Medulla oblongata (tissue), 1 donor: ENCODE measurements at regions not wholly inside any gene's neighbourhood (a gene's known extent, or its start where the extent isn't known, plus 50 kb on each side); places are given as distances from the start of the nearest gene placed in this dataset.

Source experiments
- DNase-seq: peaks from one replicate; pipeline ENCODE4 v3.0.0-alpha.2; 2015; ENCODE audit errors: extremely low spot score

- DNase-seq: no peak
Measured at GRCh38 chr1:218525451-218526197, 180.5 kb downstream of the TGFB2 start.

GRCh38 chr1:218526198-218526580, 181.1 kb downstream of the TGFB2 start:
- DNase-seq: no peak

DNA sequence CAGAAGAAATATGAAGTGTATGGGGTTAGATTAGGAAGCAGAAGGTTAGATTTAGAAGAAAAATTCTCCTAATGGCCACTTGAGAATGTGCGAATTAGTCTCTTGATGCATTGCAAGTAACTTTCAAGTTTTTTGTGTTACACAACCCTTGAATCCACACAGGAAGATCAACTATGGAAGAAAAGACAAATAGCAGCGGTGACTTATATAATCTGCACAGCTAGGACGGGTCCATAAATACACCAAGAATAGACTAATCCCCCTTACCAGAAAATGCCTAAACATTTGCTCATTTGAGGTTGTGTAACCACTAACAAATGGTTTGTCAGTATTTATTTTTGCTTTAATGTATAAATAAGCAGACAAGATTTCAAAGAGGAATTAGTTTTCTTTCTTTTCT, 182.6 kb downstream of the TGFB2 start:
- DNase-seq: no peak

DNA sequence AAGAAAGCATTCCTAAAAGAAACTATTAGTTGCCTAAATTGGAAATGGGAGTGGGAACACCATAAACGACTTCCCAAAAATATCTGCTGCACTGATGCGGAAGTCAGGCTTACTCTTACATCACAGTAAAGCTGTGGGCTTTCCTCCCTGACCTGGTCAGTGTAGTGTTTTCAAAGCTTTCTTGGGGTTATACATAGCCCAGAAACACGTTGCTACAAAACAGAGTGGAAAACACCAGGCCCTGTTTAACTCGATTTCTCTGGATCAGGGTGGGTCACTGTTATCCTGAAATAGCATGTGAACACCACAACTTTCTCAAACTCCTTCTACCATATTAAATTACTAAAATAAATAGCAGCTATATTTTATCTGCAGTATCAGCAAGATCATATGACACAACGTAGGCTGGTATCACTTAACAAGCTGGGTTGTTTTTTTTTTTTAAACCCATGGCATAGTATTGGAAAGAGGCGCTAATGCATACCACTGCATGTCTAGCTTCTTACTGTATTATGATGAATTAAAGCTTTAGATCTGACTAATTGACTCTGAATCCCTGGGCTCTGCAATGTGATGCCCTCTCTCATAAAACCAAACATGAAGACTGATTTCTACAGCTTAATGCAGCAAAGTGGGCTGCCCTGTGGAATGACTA, 184.6 kb downstream of the TGFB2 start:
- DNase-seq: no peak

DNA sequence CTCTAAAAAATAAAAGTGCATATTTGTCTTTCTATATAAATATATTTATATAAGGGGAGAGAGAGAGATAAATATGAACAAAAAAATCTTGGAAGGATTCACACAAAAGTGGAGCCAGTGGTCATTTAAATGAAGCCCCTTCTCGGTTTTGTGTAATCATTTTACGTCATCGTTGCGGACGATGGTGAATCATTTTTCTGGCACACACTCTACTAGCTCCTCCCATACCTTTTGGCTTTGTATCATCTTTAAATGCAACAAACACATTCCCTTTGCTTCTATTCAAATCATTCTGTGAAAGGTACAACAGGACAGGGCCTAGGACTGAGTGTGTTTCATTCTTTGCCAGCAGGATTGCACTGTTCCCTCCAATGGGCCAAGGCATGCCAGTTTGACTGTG, 186.8 kb downstream of the TGFB2 start:
- DNase-seq: no peak

DNA sequence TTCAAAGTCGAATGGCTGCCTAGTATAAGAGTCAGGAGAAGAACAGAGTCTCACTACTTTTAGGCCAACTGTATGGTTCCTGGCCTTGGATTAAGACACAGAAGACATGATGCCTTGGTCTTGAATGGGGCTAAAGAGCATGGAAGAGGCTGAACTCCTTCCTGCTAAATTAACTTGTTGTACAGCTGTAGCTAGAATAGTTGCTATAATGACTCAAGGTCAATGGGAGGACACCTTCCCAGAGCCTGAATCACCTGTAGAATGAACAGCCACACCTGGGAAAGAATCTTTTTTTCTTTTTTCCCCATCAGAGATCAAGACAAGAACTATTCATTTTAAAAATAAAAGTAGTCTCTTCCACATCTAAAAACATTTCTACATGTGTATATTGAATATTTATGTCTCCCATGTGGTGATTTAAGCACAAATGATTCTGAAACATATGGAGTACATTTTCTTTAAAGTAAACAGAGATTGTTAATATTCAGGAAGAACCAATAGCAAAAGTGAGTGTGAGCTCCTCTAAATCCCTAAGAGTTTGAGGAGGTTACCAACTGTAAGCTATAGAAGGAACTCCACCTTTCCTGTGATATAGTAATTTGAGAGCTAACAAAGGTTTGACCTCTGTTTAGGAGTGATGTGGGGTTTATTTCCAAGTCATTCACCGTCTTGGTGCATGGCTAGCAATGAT, 191.3 kb downstream of the TGFB2 start:
- no peak for DNase-seq

DNA sequence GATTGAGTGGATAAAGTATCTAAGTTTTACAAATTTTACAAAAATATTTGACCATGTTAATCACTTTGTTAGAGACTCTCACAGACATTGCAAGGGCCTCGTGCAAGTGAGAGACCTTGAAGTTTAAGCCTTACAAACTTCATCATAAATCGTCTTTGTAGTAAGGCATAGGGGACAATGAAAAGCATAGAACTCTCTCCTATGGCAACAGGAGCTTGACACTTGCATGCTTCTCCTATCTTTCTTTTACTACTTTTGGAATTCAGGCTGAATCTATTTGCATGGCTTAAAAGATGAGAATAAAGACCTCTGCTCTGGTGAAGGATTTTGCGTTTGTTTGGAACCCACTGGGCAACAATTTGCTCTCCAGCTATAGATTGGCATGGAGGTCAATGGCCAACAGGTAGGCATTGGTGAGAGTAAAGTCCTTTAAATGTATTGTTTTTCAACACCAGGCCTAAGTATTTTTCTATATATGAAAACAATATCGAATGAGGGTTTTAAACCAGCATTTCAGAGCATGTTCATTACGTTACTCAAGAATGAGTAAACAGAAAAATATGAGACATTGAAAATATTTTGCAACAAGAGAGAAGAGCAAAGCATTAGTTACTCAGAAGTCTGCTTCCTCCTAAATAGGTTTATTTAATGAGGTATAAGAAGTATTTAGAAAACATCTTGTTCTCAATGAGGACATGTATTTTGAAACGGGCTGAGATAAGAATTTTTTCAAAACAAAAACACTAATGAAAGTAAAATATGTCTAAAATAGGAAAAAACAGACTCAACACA, 192.2 kb downstream of the TGFB2 start:
- DNase-seq: no peak

DNA sequence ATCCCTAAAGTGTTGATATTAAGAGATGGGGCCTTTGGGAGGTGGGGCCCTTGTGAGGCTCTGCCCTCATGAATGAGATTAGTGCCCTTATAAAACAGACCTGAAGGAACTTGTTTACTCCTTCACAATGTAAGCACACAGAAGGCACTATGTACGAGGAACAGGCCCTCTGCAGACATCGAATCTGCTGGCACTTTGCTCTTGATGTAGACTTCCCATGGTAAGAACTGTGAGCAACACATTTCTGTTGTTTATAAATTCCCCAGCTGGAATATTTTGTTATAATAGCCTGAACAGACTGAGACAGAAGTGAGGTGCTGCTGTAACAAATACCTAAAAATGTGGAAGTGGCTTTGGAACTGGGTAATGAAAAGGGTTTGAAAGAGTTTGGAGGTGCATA, 193.2 kb downstream of the TGFB2 start:
- no peak for DNase-seq

GRCh38 chr1:218546314-218546713, 201.2 kb downstream of the TGFB2 start:
- no peak for DNase-seq

DNA sequence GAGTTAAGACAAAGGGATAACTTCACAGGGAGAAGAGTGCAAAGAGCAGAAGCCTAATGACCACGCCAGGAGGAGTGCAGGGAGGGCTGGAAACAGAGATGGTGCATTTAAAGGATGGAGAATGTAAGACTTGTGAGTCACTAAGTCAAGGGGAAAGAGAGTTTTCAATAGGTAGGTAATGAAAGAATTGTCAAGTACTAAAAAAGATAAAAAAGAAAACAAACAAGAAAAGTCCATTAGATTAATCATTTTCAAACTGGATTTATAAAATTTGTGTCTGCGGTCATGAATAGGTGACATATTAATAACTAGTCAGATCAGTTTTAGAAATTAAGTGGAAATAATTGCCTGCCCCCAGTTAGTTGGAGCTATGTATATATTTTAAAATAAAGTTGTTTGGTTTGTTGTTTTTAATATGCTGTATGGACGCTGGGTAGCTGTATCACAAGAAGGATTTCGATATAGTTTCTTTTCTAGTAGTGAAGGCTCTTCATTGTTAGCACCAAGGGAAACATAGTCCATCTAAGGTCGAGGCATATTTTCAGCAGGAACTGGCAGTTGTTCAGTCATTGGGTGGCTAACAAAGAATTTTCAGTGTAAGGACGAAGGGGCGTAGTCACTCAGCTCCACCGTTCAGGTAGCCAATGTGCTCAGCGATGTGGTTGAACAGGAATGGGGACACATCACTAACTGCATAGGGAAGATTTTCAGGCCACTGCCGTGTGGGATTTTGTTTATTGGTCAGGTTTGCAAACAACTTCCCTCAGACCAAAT, 203.0 kb downstream of the TGFB2 start:
- DNase-seq: no peak

DNA sequence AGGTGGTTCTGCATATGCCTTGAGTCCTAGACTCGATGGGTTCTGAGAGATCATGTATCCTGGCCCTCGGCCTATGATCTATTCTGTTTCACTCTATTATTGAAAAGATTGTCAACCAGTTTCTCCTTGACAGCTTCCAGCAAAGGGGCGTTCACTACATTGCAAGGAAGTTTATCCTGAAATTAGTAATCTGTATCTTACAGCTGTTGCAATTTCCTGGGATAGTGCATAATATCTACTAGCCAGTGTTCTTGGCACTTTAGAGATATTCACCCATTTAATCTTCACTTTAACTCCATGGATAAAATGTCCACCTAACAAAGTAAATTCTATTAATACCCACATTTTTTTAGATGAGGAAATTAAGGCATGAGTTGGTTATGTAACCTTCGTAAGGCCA, 203.6 kb downstream of the TGFB2 start:
- no peak for DNase-seq

- DNase-seq: no peak
Measured at GRCh38 chr1:218553197-218553596, 208.1 kb downstream of the TGFB2 start.

DNA sequence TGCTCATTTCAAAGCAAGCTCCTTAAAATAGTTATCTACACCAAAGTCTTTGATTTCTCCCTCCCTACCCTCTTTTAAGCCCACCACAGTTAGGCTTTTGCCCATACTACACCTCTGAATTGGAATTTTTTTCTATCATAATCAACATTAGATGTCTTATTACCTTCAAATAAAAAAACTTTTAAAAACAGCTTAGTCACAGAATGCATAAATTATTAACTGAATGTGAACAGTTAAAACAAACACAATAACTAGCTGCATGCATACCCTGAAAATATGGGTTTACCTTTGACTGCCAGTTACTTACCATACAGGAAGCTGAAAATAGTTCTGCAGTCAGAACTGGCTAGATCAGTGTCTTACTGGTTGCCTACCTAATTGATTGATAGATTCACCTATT, 210.9 kb downstream of the TGFB2 start:
- no peak for DNase-seq

- peak; percentile 66 for DNase-seq
Measured at GRCh38 chr1:218557731-218558130, 212.6 kb downstream of the TGFB2 start.

DNA sequence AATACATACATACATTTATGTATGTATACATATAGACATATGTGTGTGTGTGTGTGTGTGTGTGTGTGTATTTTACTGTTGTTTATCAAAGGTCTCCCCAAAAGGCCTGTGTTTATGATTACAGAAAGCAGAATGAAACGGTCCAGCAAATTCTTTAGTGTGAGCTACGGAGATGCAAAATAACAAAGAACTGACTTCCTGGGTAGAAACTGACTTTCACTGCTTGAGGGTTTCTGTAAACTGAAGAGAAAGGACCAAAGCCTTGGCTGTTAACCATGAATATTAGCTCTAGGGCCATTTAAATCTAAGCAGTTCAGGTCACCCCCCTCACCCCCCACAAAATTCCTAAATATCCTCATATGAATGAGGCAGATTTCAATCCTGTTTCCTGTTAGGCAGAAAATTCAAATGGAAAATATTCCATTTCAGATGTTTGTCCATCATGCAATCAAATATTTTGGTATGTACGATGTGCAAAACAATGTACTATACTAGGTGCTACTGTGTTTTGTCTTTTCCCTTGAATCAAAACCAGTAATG, 213.2 kb downstream of the TGFB2 start:
- DNase-seq: no peak

- no peak for DNase-seq
Measured at GRCh38 chr1:218565377-218565776, 220.2 kb downstream of the TGFB2 start.

GRCh38 chr1:218568962-218569550, 223.9 kb downstream of the TGFB2 start:
- DNase-seq: no peak

DNA sequence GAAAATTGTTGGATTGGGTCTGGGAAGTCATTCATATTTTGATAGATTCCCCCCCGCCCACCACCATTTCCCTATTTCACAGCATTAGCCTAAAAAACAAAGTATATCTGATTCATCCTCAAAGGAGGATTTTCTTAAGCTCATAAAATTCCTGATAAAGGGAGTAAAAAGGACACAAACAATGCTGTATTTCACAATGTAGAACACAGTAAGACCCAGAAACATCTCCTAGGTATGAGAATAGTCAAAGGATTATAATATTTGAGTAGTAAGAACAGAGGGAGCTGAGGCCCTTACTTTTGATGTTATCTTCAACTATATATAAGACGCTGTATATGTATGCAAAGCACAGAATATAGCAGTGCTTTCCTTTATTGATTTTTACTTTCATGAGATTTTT, 225.3 kb downstream of the TGFB2 start:
- no peak for DNase-seq

- no peak for DNase-seq
Measured at GRCh38 chr1:218571491-218571890, 226.4 kb downstream of the TGFB2 start.

GRCh38 chr1:218572050-218572449, 226.9 kb downstream of the TGFB2 start:
- no peak for DNase-seq

DNA sequence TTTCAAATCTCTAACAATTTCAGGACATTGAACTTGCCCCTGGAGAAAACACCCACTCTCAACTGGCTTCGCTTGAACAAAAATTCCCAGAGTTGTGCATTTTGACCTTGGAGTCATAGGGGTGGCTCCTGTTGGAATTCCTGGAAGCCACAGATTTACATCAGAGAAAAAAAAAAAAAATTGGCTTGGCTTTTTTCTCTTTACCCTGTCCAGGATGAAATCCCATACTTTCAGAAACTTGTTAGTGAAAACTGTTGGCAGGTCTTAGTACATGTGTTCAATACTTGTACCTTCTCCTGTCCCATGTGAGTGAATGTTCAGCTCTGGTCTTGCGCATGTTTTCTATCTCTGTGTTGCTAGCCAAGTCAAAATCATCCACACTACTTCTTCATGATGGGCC, 228.8 kb downstream of the TGFB2 start:
- no peak for DNase-seq
